ENCODE measurements at regions not wholly inside any gene's neighbourhood (a gene's known extent, or its start where the extent isn't known, plus 50 kb on each side); places are given as distances from the start of the nearest gene placed in this dataset.

GRCh38 chrX:125778261-125778660 is 387.8 kb downstream of the DCAF12L2 start:
- no TSS peak for BruUV-seq (replicated peaks)
- WGBS (ENCODE audit: low lambda C conversion rate): 0% methylated on average over 3 of the region's 3 CpGs
- ChIA-PET POLR2A (no interaction called here), CTCF (ENCODE audit: low intra/inter-chr PET ratio, low total read pairs) (no interaction called here)
- no peaks in the 10 kb centered on the region for H3K4me1 ChIP-seq (ENCODE audit: insufficient read depth, low read length)
- no peak for DNase-seq (ENCODE audit: low spot score)
- H3K27ac ChIP-seq (ENCODE audit: extremely low read length, insufficient read depth, low read length): no peak overlapping the region
- no peaks in the 10 kb centered on the region for H3K79me2 ChIP-seq (ENCODE audit: insufficient read depth, low read length)
- no peak overlapping the region for H2AFZ ChIP-seq (ENCODE audit: low read length)
- in situ Hi-C loops (cut with HindIII; ENCODE audit: extremely low pct_ligation_motif_present, low pct_unique_long_range_greater_than_20kb): no loop called here
- no peak overlapping the region for H3K9ac ChIP-seq (ENCODE audit: insufficient read depth, low read depth, low read length)
- FAIRE-seq: no peak
- H3K4me2 ChIP-seq (ENCODE audit: low read depth, low read length): no peak overlapping the region
- H3K9me3 ChIP-seq (ENCODE audit: low read length): 0 out of 2 replicates have a peak, but pooled peaks cover 9% of the 10 kb centered on the region
- H3K27me3 ChIP-seq (ENCODE audit: control insufficient read depth in 1 of 2, insufficient read depth in 2 of 2, low read length in 2 of 2): no peaks in the 10 kb centered on the region
- no peaks in the 10 kb centered on the region for H3K36me3 ChIP-seq (replicated peaks in 1 of 2; ENCODE audit: control insufficient read depth in 1 of 2, insufficient read depth in 2 of 2, low read length in 2 of 2)
- H3K4me3 ChIP-seq (replicated peaks in 1 of 3; ENCODE audit: insufficient read depth in 1 of 3, low read depth in 2 of 3, low read length in 3 of 3): no peak overlapping the region
- intact Hi-C loops (cut with micrococcal nuclease; ENCODE audit: unreplicated experiment): no loop called here
- ATAC-seq: no peak
- H4K20me1 ChIP-seq (ENCODE audit: insufficient read depth, low read length): no peaks in the 10 kb centered on the region
- TF ChIP-seq SMC3 (IDR thresholded peaks at IDR 0.05; ENCODE audit: low read length) (no peak), NFYB (CRISPR knock-in tag; IDR thresholded peaks at IDR 0.05) (no peak), GZF1 (CRISPR knock-in tag; IDR thresholded peaks at IDR 0.05) (no peak), ZMYM4 (CRISPR knock-in tag; IDR thresholded peaks at IDR 0.05) (no peak), PATZ1 (CRISPR knock-in tag; IDR thresholded peaks at IDR 0.05) (no peak), PAX8 (CRISPR knock-in tag; IDR thresholded peaks at IDR 0.05; ENCODE audit: borderline replicate concordance) (no peak), PAF1 (CRISPR knock-in tag; IDR thresholded peaks at IDR 0.05) (no peak), KLF9 (CRISPR knock-in tag; IDR thresholded peaks at IDR 0.05; ENCODE audit: low read depth) (no peak), ZNF230 (CRISPR knock-in tag; IDR thresholded peaks at IDR 0.05) (no peak), ZBTB46 (CRISPR knock-in tag; IDR thresholded peaks at IDR 0.05; ENCODE audit: borderline replicate concordance) (no peak), ZNF660 (CRISPR knock-in tag; IDR thresholded peaks at IDR 0.05; ENCODE audit: borderline replicate concordance, low read depth) (no peak), REST (IDR thresholded peaks at IDR 0.05; ENCODE audit: borderline replicate concordance in 1 of 2, low read depth in 1 of 2, low read length in 2 of 2) (no peak), ZNF556 (CRISPR knock-in tag; IDR thresholded peaks at IDR 0.05; ENCODE audit: borderline replicate concordance) (no peak), ZNF672 (CRISPR knock-in tag; IDR thresholded peaks at IDR 0.05) (no peak), ZNF777 (CRISPR knock-in tag; IDR thresholded peaks at IDR 0.05) (no peak), RARG (CRISPR knock-in tag; IDR thresholded peaks at IDR 0.05; ENCODE audit: low read depth) (no peak), SKI (IDR thresholded peaks at IDR 0.05; ENCODE audit: partially characterized antibody) (no peak), ATF5 (CRISPR knock-in tag; IDR thresholded peaks at IDR 0.05; ENCODE audit: low read depth) (no peak)
